ENCODE measurements at regions not wholly inside any gene's neighbourhood (a gene's known extent, or its start where the extent isn't known, plus 50 kb on each side); places are given as distances from the start of the nearest gene placed in this dataset.

DNA sequence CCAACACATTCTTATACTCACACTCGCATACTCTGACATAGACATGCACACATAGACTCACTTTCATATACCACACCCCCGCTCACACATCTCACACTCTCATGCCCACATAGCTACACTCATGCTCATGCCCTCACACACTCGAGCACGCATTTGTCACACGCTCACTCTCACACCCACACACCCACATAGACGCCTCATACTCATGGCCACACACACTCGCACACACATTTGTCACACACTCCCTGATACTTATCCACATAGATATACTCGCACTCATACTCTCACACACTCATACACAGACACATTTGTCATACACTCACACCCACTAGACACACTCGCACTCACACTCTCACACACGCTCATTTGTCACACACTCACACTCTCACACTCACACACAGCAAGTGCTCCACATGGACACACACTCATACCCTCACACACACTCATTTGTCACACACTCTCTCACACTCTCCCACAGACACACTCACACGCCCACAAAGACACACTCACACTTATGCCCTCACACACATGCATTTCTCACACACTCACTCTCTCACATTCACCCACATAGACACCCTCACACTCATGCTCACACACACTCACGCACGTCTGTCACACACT lies 50.9 kb downstream of the TNP1 start:
- Mint-ChIP-seq H3K4me1 (no peaks in the 10 kb centered on the region), H3K9me3 (no peaks in the 10 kb centered on the region), H3K27ac (no peak overlapping the region), H3K27me3 (no peaks in the 10 kb centered on the region), H3K4me3 (no peak overlapping the region), H3K36me3 (ENCODE audit: low read depth) (no peaks in the 10 kb centered on the region)
- POLR2A ChIA-PET, result no interaction called here
- CTCF ChIA-PET, result no interaction called here
- DNase-seq, result no peak

DNA sequence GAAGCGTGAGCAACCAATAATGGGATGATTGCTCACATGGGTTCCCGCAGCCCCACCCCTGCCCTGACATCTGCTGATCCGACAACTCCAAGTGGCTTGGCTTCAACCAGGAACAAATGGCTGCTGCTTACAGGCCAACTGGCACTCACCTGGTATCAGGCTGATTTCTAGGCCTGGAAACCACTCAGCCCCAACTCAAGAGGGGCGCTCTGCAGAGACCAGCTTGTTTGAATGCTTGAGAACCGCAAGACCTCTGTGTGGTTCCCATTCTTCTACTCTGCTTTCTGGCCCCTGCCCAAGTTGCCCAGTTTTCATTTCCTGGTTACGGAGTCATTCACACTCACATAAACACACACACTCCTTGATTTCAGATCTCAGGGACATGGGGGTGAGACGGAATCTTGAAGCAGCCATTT lies 52.0 kb downstream of the TNP1 start:
- DNase-seq, result no peak
- H3K27me3 Mint-ChIP-seq, result no peaks in the 10 kb centered on the region
- H3K4me3 Mint-ChIP-seq, result no peak overlapping the region
- POLR2A ChIA-PET, result no interaction called here
- H3K36me3 Mint-ChIP-seq (ENCODE audit: low read depth), result no peaks in the 10 kb centered on the region
- H3K27ac Mint-ChIP-seq, result no peak overlapping the region
- no peaks in the 10 kb centered on the region for H3K4me1 Mint-ChIP-seq
- H3K9me3 Mint-ChIP-seq, result no peaks in the 10 kb centered on the region
- CTCF ChIA-PET, result no interaction called here

DNA sequence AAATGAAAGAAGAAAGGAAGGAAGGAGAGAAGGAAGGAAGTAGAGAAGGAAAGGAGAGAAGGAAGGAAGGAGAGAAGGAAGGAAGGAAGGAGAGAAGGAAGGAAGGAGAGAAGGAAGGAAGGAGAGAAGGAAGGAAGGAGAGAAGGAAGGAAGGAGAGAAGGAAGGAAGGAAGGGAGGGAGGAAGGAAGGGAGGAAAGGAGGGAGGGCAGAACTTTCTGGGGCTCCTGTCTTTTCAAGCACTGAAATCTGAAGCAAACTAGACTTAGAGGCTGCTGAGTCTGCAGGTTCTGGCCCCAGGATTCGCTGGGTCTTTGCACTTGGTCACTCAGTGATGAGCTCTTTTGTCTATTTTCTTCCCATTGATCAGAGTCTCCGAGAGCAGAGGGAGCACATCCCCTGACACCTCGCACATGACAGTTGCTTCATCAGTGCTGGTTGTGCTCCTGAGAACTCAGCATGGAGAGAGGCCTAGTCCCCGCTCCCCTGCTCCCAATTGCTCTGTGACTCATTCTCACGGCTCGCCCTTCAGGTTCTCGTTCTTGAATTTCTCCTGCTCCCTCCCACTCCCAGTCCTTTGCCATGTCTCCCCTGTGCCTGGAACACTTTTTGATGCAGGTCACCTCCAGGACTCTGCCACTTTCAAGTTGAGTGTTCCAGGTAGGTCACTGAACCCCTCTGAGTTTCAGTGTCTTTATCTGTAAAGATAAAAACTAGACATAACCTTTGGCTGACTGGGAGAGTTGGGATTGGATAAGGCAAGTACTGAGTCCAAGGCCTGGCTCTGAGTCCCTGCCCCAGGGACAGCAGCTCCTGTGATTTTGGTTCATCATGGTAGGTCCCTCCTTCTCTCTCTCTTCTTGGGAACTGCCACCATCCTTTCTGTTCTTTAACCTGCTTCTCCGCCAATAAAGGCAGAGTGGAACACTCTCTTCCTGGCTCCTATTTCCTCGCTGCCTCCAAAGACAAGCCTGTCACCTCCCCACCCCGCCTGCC lies 55.2 kb downstream of the TNP1 start:
- H3K27ac Mint-ChIP-seq, result no peak overlapping the region
- no peak overlapping the region for H3K4me3 Mint-ChIP-seq
- no peaks in the 10 kb centered on the region for H3K27me3 Mint-ChIP-seq
- H3K36me3 Mint-ChIP-seq (ENCODE audit: low read depth), result no peaks in the 10 kb centered on the region
- H3K9me3 Mint-ChIP-seq, result no peaks in the 10 kb centered on the region
- ChIA-PET CTCF (no interaction called here), POLR2A (no interaction called here)
- no peaks in the 10 kb centered on the region for H3K4me1 Mint-ChIP-seq
- no peak for DNase-seq

- ChIA-PET CTCF (no interaction called here), POLR2A (no interaction called here)
- Mint-ChIP-seq H3K4me1 (no peaks in the 10 kb centered on the region), H3K27me3 (no peaks in the 10 kb centered on the region), H3K27ac (no peak overlapping the region), H3K4me3 (no peak overlapping the region), H3K36me3 (ENCODE audit: low read depth) (no peaks in the 10 kb centered on the region), H3K9me3 (no peaks in the 10 kb centered on the region)
- no peak for DNase-seq
Observed at GRCh38 chr2:216803791-216804190, 56.1 kb downstream of the TNP1 start.

- CTCF ChIA-PET, result no interaction called here
- H3K27ac Mint-ChIP-seq, result no peak overlapping the region
- no peak overlapping the region for H3K4me3 Mint-ChIP-seq
- no peaks in the 10 kb centered on the region for H3K27me3 Mint-ChIP-seq
- no peaks in the 10 kb centered on the region for H3K9me3 Mint-ChIP-seq
- POLR2A ChIA-PET, result no interaction called here
- no peak for DNase-seq
- no peaks in the 10 kb centered on the region for H3K36me3 Mint-ChIP-seq (ENCODE audit: low read depth)
- no peaks in the 10 kb centered on the region for H3K4me1 Mint-ChIP-seq
Observed at GRCh38 chr2:216802516-216803215, 57.2 kb downstream of the TNP1 start.

DNA sequence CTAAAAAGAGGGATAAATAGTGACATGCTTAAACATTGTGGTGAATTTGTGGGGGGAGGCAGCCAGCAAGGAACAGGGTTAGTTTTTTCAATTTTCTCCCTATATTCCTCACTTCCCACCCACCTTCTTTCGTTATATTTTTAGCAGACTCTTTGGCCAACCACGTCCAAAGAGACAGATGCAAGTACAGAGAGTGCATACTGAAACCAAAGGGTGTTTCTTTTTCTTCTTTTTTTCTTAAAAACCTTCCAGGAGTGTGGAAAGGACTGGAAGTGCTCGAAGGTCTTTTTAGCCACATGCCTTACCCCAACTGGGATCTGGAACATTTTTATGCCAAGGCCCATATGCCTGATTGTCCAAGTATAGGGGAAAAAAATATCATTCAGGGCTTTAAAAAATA lies 59.0 kb downstream of the TNP1 start:
- H3K9me3 Mint-ChIP-seq, result no peaks in the 10 kb centered on the region
- no peak overlapping the region for H3K27ac Mint-ChIP-seq
- H3K4me3 Mint-ChIP-seq, result no peak overlapping the region
- ChIA-PET CTCF (no interaction called here), POLR2A (no interaction called here)
- H3K36me3 Mint-ChIP-seq (ENCODE audit: low read depth), result no peaks in the 10 kb centered on the region
- H3K27me3 Mint-ChIP-seq, result no peaks in the 10 kb centered on the region
- H3K4me1 Mint-ChIP-seq, result no peaks in the 10 kb centered on the region
- DNase-seq, result no peak

DNA sequence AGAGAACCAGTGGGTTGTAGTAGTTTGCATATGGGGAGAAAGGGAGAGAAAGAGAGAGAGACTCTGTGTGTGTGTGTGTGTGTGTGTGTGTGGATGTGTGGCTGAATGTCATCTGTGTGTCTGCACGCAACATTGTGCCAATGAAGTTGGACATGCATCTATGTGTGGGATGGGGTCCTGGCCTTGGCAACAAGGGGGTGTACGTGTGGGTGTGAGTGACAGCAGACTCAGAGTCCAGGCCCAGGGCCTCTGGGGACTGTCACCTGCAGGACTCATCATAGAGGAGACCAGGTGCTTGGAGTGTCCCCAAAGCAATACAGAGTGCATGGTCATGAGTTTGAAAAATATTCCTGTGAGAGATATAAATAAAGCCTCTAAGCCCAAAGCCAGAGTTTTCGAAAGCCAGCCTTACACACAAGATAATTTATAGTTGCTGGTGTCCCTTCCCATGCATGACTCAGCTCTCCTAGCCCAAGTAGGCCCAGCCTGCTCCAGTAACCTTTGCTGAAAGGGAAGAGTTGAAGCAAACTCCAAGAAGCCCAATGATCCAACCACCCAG lies 59.9 kb downstream of the TNP1 start:
- no peaks in the 10 kb centered on the region for H3K4me1 Mint-ChIP-seq
- no peak overlapping the region for H3K4me3 Mint-ChIP-seq
- ChIA-PET POLR2A (no interaction called here), CTCF (no interaction called here)
- no peaks in the 10 kb centered on the region for H3K27me3 Mint-ChIP-seq
- no peak for DNase-seq
- H3K27ac Mint-ChIP-seq, result no peak overlapping the region
- H3K9me3 Mint-ChIP-seq, result no peaks in the 10 kb centered on the region
- H3K36me3 Mint-ChIP-seq (ENCODE audit: low read depth), result no peaks in the 10 kb centered on the region

DNA sequence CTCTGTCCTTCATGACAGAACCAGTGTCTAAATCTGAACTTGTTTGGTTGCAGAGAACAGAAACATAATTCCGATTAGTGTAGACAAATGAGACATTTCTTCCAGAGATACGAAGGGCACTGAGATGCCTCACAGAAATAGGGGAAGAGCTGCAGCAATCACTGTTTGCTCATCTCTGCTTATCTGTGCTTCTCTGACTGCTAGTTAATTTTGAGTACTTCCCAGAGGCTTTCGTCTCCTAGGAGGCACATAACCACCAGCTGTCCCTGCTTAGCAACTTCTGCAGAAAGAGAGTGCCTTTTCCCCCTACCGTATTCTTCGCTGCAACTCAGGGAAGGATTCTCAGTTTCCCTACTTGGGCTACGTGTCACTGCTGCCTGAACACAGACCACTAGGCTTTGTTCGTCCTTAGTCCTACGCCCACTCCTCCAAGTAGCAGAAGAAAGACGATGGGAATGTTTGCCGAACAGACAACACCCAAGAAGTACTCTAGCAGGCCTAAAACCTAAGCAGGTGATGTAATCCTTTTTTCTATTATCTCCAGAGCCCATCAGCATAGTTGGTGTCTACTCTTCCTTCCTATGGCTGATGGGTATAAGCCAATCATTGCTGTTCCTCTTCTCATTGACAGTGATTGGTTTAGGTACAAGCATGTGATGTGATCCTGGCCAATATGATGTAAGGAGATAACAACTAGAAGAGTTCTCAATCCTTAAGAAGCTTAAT lies 63.6 kb downstream of the TNP1 start:
- no peak for DNase-seq
- no peak overlapping the region for H3K4me3 Mint-ChIP-seq
- H3K4me1 Mint-ChIP-seq, result no peaks in the 10 kb centered on the region
- ChIA-PET CTCF (no interaction called here), POLR2A (no interaction called here)
- H3K9me3 Mint-ChIP-seq, result no peaks in the 10 kb centered on the region
- no peaks in the 10 kb centered on the region for H3K36me3 Mint-ChIP-seq (ENCODE audit: low read depth)
- no peak overlapping the region for H3K27ac Mint-ChIP-seq
- H3K27me3 Mint-ChIP-seq, result peaks cover 3% of the 10 kb centered on the region

DNA sequence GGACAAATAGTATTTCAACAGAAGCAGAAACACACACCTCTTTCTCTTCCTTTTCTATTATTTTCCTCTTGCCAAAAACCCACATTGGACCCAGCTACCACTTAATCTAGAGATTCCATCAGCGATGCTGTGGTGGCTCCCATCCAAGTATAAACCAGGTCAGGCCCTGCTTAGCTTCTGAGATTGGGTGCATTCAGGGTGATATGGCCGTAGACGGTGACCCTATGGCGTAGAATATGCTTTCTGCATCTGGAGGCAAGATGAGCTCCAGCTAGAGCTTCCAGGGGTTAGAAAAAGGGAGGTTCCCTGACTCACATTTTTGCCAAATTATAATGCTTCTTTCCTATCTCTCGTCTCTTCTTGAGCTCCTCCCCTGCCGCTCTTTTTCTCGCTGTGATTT lies 66.5 kb downstream of the TNP1 start:
- no peaks in the 10 kb centered on the region for H3K9me3 Mint-ChIP-seq
- H3K4me3 Mint-ChIP-seq, result no peak overlapping the region
- no peak for DNase-seq
- CTCF ChIA-PET, result interaction anchor here (1.1 kb wide), 1 partner anchor 127 kb away, joined by 3 read pairs; no protein-coding TSS in a partner anchor
- no peaks in the 10 kb centered on the region for H3K4me1 Mint-ChIP-seq
- POLR2A ChIA-PET, result no interaction called here
- H3K27ac Mint-ChIP-seq, result no peak overlapping the region
- peaks cover 3% of the 10 kb centered on the region for H3K27me3 Mint-ChIP-seq
- H3K36me3 Mint-ChIP-seq (ENCODE audit: low read depth), result no peaks in the 10 kb centered on the region

GRCh38 chr2:216792222-216793021 lies 67.4 kb downstream of the TNP1 start:
- H3K27ac Mint-ChIP-seq, result no peak overlapping the region
- H3K9me3 Mint-ChIP-seq, result no peaks in the 10 kb centered on the region
- H3K4me3 Mint-ChIP-seq, result no peak overlapping the region
- ChIA-PET POLR2A (interaction anchor here (0.6 kb wide), 1 partner anchor 729 kb away, joined by 3 read pairs; no protein-coding TSS in a partner anchor), CTCF (interaction anchor here (1.1 kb wide), 1 partner anchor 126 kb away, joined by 3 read pairs; no protein-coding TSS in a partner anchor)
- DNase-seq, result no peak
- peaks cover 3% of the 10 kb centered on the region for H3K27me3 Mint-ChIP-seq
- H3K36me3 Mint-ChIP-seq (ENCODE audit: low read depth), result no peaks in the 10 kb centered on the region
- no peaks in the 10 kb centered on the region for H3K4me1 Mint-ChIP-seq

DNA sequence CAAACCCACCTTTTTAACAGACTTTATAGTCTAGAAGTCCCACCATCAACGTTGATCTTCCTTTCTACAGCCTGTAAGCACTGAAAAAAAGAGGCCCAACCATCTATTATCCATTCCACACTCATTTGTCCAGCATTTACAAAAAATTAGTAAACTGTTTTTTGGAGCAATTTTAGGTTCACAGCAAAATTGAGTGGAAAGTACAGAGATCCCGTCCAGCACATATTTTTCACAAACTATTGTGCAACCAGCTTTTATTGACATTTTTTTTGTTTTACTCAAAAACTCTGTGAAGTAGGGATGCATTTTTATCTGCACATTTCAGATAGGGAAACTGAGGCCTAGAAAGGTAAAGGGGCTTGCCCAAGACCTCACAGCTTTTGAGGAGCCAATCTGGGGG lies 68.6 kb downstream of the TNP1 start:
- no peaks in the 10 kb centered on the region for H3K4me1 Mint-ChIP-seq
- POLR2A ChIA-PET, result no interaction called here
- H3K4me3 Mint-ChIP-seq, result no peak overlapping the region
- no peak for DNase-seq
- CTCF ChIA-PET, result no interaction called here
- no peaks in the 10 kb centered on the region for H3K9me3 Mint-ChIP-seq
- H3K36me3 Mint-ChIP-seq (ENCODE audit: low read depth), result no peaks in the 10 kb centered on the region
- peaks cover 3% of the 10 kb centered on the region for H3K27me3 Mint-ChIP-seq
- no peak overlapping the region for H3K27ac Mint-ChIP-seq

DNA sequence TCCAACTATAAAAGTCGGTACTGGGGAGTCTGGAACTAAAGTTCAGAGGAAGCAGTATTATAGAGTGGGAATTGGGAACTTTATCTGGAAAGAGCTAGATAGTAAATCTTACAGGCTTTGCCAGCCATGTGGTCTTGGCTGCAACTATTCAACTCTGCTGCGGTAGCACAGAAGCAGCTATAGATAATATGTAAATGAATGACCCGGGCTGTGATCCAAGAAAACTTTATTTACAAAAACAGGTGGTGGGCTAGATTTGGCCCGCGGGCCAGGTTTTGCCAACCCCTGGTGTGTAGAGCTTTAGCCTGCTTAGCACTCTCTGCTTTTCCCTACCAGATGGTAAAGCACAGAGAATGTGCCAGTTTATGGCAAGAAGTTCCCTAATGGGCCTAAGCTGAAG lies 70.8 kb downstream of the TNP1 start:
- Mint-ChIP-seq H3K36me3 (ENCODE audit: low read depth) (no peaks in the 10 kb centered on the region), H3K4me1 (no peaks in the 10 kb centered on the region), H3K27me3 (no peaks in the 10 kb centered on the region), H3K27ac (no peak overlapping the region), H3K9me3 (no peaks in the 10 kb centered on the region), H3K4me3 (no peak overlapping the region)
- ChIA-PET CTCF (no interaction called here), POLR2A (interaction anchor here (0.6 kb wide), 1 partner anchor 430 kb away, joined by 3 read pairs; no protein-coding TSS in a partner anchor)
- no peak for DNase-seq
